Activated gamma-delta T cell (primary cell): ENCODE measurements at regions not wholly inside any gene's neighbourhood (a gene's known extent, or its start where the extent isn't known, plus 50 kb on each side); places are given as distances from the start of the nearest gene placed in this dataset.
"Not testable (repeated sequence)": the region's sequence is repeated elsewhere in the genome, so short reads cannot be mapped to it uniquely, and the experiment has no call there.

ENCODE experiments used
- DNase-seq: peaks from one replicate; lab custom pipeline; 2025; lab: John Stamatoyannopoulos, UW

DNA sequence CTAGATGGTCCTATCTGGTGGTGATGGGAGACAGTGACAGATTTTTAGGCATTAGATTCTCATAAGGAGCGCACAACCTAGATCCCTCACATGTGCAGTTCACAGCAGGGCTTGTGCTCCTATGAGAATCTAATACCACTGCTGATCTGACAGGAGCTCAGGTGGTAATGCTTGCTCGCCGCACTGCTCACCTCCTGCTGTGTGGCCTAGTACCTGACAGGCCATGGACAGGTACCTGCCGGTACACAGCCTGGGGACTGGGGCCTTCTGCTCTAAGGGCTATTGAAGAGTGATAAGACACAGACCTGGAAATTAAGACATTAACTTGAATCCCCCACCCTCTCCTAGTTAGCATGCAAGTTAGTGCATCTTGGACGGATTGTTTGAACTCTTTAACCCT is 64.4 kb downstream of the KLRB1 start:
- DNase-seq, result not testable (repeated sequence)

DNA sequence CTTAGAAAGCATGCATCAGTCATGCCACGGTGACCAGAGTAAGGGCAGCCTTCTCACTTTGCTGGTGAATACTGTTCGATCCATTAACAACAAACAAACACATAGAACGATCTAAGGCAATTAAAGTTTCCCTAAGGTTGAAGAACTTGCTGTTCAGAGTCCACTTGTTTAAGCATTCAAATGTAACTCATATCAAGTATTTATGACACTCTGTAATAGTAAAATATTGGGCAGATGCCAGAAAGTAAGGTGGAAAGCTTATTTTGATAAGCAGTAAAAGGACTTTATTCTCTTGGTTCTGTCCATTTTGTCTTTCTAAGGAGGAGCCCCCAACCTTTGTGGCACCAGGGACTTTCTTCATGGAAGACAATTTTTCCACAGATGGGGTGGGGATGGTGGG is 64.9 kb downstream of the KLRB1 start:
- DNase-seq, result not testable (repeated sequence)

DNA sequence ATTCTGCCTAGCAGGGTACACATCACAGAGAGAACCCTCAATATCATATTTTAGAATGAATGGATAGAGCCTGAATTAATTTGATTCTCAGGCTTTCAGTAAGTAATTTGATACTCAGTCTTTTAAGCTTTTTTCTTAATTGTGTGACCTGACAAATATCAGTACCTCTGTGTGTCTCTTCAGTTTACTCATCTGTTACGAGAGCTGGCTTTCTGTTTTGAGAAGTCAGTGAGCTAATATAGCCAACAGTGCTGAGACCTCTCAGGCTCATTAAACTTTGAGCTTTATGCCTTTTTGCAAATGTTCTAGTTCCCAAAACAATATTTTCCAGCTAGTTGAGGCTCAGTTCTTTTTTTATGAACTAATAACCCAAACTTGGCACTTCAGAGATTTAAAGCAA is 91.8 kb downstream of the KLRB1 start:
- not testable (repeated sequence) for DNase-seq

DNA sequence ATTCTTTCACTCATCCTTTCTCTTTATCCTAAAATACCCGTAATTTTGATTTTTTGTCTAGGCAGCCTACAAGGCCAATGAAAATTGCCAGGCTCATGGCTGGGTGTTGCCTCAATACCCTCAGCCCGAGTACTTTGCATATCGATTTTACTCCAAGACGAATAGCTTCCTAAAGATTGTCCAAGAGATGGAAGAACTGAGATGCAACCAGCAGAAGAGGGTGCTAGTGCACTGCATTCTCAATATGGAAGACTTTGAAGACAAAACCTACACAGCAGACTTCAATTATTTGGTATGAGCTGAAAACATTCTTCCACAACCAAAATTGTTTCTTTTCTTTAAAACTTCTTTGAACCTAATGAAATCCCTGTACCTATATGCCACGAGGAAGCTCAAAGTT is 95.0 kb downstream of the KLRB1 start:
- DNase-seq, result not testable (repeated sequence)

DNA sequence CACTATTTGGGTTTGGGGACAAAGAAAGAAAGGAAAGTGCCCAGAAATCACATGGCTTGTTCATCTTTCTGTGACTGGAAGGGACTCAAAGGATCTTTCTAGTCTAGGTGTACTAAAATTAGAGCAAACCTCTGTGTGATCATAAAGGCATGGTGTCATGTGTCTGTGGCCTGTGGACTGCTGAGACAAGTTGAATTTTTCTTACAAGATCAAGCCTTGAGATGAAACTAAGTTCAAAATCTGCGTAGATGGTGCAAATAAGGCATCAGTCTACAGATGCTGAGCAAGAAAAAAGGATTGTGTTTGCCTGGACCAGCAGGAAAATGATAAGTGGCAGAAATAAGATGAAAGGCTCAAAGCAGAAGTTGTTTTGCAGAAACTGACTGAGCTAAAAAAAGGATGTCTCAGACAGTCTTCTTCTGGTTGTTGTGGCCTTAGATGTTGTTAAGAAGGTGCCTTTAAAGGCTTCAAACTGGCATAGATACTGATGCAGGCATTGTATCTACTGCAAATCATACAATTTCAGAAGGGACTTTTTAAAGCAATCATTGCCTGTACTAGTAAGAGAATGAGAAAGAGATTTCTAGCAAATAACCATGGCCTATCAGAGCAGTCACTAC is 97.2 kb downstream of the KLRB1 start:
- not testable (repeated sequence) for DNase-seq

DNA sequence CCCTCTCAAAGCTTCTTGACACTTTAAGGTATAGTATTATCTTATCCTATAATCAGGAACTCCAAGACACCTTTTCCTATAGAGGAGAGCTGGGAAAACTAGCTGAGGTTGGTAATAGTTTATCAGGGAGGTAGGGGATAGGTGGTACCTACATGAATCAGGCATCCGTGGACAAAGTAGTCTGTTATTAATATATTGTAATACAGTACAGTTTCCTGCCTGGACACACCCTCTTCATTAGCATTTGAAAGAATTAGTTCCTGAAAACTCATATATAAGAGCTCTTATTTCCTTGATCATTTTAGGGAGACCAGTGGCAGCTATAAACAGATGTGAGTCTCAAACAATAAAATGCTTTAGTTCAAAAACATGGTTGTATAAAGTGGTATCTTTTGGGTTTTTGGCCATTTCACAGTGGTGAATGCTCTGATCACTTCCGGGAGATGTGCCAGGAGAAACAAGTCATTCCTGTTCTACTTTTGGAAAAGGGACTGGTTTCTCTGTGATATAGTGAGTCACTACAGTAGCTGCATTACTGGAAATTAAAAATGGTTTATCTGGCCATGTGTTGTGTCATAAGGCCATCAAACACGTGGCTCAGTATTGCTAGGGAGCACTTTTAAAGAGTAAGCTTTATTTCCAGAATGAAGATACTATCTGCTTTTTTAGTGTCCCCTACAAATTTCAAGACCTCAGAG is 98.1 kb downstream of the KLRB1 start:
- DNase-seq, result no peak

DNA sequence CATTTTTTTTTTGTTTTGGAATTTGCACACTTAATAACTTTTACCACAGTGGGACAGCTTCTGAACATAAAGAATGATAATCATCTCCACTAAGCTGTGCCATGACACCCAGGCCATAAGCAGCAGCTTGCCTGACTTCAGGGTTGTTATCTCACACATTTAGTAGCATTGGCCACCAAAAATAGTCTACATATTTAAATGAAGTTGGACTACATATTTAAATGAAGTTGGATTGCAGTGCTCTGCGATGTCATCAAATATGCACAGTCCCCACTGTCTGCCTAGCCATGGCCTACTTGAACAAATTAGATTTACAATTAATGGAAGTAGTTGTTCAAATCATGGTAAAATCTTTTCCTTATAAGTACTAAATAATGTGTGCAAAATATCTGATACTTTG is 101.0 kb downstream of the KLRB1 start:
- DNase-seq, result no peak

DNA sequence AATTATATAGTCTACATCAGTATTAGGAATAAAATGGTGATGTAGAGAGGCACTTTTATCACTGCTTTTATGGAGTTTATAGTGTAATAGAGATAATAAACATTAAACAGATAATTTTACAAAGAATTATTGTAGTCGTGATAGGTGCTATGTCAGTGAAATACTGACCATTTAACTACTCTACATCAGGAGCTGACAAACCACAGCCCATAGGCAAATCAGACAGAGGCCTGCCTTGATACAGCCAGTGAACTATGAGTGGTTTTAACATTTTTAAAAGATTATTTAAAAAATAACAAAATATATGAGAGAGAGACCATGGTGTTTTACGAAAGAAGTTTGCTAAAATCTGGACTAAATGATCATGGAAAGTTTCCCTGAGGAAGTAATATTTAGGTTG is 104.3 kb downstream of the KLRB1 start:
- not testable (repeated sequence) for DNase-seq

DNA sequence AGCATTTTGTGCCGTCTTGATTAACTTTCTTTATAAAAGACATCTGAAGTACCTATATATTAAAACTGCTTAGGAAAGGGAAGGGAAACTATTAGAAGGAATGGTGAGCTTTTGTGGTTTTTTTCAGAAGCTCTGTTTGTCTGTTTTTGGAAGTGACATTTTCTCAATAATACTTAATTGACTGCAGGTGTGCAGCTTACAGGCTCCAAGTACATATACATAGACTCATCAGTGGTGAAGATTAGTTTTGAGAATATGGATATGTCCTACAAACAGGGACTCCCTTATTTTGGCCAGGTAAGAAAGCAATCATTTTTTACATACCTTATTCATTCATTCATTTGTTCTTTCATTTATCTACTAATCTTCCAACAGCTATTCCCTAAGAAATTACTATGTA is 104.9 kb downstream of the KLRB1 start:
- DNase-seq, result not testable (repeated sequence)

DNA sequence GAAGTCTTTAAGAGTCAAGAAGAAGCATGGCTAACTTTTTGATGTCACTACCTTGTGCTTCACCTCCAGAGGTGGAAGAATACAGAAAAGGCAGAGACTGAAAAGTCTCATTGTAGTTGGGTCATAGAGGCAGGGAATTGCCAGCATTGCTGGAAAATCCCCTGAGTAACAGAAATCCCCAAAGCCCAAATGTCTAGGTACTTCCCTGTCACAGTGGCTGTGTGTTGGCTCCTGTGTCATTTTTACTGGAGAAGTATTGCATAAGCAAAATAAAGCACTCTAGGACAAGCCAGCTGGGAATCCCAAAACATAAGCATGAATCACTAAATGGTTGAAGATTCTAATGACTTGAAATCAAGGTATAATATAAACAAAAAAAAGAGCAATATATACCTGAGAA is 114.4 kb downstream of the KLRB1 start:
- DNase-seq, result not testable (repeated sequence)

DNA sequence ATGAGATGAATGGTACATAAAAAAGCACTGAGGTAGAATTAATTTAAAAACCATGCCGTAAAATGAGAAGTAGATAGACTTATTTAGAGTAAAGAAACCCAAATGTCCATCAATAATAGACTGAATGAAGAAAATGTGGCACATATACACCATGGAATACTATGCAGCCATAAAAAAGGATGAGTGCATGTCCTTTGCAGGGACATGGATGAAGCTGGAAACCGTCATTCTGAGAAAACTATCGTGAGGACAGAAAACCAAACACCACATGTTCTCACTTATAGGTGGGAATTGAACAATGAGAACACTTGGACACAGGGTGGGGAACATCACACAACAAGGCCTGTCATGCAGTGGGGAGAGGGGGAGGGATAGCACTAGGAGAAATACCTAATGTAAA is 126.4 kb downstream of the KLRB1 start:
- not testable (repeated sequence) for DNase-seq

DNA sequence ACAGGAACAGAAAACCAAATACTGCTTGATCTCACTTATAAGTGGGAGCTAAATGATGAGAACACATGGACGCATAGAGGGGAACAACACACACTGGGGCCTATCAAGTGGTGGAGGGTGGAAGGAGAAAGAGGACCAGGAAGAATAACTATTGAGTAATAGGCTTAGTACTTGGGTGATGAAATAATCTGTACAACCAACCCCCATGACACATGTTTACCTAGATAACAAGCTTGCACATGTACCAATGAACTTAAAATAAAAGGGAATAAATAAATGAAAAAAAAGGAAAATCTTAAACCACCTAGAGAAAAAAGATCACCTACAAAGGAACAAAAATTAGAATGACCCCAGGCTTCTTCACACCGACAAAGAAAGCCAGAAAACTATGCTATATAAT is 133.5 kb downstream of the KLRB1 start:
- DNase-seq, result not testable (repeated sequence)

DNA sequence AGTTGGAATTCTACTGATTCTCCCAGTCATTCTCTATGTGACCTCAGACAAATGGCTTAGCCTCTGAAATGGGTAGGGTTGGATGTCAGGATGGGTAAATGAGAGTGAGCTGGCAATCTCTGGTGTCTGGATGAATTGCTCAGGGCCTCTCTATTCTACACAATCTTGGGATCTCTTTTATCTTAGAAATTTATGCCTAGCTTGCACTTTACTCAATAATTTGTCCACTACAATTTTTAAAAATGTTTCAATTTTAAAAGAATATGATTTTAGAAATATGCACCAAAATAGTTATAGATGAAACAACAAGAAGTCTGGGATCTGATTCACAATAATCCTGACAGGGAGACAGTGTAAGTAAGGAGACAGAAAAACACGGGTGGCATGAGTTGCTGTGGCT is 134.1 kb downstream of the KLRB1 start:
- not testable (repeated sequence) for DNase-seq

DNA sequence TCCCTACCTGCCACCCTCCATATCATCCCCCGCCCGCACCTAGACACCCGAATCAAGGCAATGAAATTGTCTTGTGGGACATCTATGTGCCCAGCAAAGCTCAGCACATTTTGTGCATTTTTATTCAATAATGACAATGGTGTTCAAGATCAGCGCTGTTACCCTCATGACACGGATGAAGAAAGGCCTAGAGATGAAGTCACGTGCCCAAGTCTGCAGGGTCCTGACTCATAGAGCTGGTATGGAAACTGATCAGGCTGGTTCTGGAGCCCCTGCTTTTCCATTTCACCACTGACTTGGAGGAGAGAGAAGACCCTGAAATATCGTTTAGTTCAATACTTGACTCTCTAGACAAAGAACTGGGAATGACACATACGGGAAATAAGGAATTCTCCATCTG is 136.2 kb downstream of the KLRB1 start:
- not testable (repeated sequence) for DNase-seq

DNA sequence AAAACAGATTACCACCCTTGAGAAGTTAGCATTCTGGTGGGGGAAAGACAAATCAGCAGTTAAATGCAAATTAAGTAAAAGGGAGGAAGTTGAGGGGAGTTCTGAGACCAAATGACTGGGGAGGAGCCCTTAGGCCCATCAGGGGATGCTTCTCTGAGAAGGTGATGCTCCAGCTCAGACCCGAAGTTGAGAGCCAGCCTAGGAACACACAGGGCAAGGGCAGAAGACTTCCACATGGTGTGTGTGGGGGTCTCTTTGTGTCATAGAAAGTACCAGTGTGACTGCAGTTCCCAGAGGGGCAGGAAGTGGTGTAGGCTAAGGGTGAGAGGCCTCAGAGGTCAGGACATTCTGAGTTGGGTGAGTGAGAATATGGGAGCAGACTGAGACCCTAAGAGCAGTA is 137.3 kb downstream of the KLRB1 start:
- not testable (repeated sequence) for DNase-seq

DNA sequence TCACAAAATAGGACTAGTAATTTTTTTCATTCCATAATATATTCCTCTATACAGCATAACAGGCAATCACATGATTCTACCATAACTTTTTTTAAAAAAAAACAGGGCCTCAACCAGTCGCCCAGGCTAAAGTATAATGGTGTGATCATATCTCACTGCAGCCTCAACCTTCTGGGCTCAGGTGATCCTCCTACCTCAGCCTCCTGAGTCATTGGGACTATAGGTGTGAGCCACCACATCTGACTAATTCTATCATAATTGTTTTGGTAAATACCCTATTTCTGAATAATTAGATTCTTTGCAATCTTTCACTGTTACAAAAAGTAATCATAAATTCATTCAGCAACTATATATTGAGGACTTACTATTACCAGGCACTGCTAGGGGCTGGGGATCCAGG is 137.8 kb downstream of the KLRB1 start:
- DNase-seq, result not testable (repeated sequence)

DNA sequence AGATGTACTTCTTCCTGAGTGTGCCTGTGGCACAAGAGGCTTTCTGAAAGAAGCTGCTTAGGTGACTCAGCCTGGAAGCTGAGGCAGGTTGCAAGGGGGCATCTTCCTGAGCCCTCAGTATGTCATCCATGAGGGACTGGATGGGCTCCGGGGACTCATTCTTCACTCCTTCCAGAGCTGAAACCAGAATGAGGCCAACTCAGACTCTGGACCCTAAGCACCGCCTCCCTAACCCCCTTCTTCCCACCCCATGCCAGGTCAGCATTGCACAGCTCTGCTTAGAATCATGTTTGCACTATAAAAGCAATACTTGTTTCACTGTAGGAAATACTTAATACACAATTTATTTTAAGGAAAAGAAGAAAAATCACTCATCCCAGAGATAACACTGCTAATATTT is 138.3 kb downstream of the KLRB1 start:
- DNase-seq, result not testable (repeated sequence)

DNA sequence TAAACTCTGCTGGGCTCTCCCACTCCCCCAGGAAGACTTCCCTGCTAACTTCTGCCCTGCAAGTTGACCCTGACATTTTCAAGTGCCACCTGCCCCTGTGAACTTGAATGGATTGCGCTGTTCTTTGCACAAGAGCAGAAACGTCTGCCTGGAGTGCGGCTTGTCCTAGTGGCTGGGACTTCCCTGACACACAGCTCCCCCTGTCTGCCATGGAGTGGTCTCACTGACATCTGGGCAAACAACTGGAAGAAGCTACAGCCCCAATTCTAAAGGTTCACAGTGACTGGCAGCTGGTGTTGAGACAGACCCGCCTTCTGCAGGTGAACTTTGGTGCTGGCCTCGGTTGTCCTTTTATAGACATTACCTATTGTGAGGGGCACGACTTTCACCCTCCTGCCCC is 138.7 kb downstream of the KLRB1 start:
- DNase-seq, result not testable (repeated sequence)

DNA sequence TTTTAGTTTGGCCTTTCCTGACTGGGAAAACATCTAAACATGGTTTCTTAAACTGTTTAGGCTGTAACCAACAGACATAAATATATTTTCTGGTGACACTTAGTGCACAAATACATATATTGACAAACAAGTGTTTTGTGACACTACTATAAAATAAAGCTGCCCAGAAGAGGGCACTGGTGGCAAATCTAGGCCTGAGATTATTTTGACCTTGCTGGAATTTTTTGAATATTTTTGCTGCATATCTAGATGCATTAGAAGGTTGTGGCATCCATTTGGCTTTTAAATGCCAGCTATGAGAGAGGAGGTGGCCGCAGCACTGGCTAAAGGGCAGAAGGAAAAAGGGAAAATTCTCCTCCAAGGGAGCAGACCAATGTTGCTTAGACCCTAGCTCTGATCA is 139.6 kb downstream of the KLRB1 start:
- DNase-seq, result not testable (repeated sequence)

DNA sequence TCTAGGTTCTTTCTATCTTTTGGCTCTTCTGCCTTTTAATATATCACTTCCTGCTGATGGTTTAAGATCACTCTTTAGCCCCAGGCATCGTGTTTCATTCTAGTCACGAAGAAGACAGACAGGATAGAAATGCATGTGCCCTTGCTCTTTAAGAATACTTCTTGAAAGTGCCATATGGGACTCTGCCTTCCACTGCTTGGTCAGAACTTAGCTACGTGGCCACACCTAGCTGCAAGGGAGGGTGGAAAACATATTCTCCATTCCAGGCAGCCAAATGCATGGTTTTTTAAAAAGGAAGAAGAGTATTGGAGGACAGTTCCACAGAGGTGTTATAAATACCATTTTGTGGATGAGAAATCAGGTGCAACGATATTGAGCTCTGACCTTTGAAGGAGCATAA is 143.3 kb downstream of the KLRB1 start:
- DNase-seq, result no peak

DNA sequence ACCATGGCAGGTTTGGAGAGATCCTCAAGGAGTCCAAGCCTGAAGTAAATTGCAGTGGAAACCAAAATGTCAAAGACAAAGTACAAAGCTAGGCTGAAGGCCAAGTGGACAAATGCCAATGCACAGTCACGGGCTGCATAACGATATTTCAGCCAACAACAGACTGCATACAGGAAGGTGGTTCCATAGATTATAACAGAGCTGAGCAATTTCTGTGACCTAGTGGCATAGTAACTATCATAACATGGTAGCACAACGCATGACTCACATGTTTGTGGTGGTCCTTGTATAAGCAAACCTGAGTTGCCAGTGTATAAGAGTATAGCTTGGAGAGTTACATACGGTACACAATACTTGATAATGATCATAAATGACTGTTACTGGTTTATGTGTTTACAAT is 152.2 kb downstream of the KLRB1 start:
- DNase-seq, result not testable (repeated sequence)

DNA sequence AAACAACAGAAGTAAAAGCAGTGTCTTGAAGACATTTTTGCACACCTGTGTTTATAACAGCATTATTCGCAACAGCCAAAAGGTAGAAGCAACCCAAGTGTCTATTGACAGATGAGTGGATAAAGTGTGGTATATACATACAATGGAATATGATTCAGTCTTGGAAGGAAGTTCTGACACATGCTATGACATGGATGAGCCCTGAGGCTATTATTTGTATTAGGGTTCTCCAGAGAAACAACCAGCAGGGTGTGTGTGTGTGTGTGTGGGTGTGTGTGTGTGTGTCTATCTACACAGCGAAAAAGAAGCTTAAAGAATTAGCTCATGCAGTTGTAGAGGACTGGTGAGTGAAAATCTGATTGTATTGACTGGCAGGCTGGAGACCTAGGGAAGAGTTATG is 153.7 kb downstream of the KLRB1 start:
- DNase-seq, result not testable (repeated sequence)

DNA sequence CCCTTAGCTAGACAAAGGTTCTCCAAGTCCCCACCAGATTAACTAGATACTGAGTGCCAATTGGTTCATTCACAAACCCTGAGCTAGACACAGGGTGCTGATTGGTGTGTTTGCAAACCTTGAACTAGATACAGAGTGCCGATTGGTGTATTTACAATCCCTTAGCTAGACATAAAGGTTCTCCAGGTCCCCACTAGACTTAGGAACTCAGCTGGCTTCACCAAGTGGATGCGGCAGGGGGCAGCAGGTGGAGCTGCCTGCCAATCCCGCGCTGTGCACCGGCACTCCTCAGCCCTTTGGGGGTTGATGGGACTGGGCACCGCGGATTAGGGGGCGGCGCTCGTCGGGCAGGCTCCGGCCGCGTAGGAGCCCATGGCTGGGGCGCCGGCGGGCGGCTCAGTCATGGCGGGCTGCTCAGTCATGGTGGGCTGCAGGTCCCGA is 157.6 kb downstream of the KLRB1 start:
- not testable (repeated sequence) for DNase-seq
